HepG2 (cell line): ENCODE measurements at regions not wholly inside any gene's neighbourhood (a gene's known extent, or its start where the extent isn't known, plus 50 kb on each side); places are given as distances from the start of the nearest gene placed in this dataset.

ENCODE experiments used
- ATF1 ChIP-seq: IDR thresholded peaks from 2 replicates; pipeline ENCODE4 v1.6.1; 2016; ENCODE audit warnings: mild to moderate bottlenecking, control low read depth
- ATRX ChIP-seq: sonication (generic); formaldehyde crosslinking; IDR thresholded peaks from 2 replicates; pipeline ENCODE4 v1.4.0; 2020; ENCODE audit warnings: missing genetic modification reagents, borderline replicate concordance
- CREM ChIP-seq, 2 experiments: sonication (generic) in 1 of 2; formaldehyde crosslinking in 1 of 2; IDR thresholded peaks; 2 replicates each; pipeline versions ENCODE4 v1.4.0 to v1.6.1; 2016 to 2020; ENCODE audit warnings: antibody characterized with exemption in 1 of 2, mild to moderate bottlenecking in 1 of 2, missing genetic modification reagents in 1 of 2
- FOXJ3 ChIP-seq: sonication (generic); formaldehyde crosslinking; IDR thresholded peaks from 2 replicates; pipeline ENCODE4 v1.4.0; 2020; ENCODE audit warnings: missing genetic modification reagents, mild to moderate bottlenecking, borderline replicate concordance
- HNRNPK ChIP-seq: fragments of 200-400 bp; formaldehyde crosslinking; IDR thresholded peaks from 2 replicates; pipeline ENCODE4 v1.6.1; 2018; ENCODE audit warnings: low read length, low read depth, moderate library complexity, mild to moderate bottlenecking; ENCODE audit not compliant: poor library complexity, severe bottlenecking
- KLF13 ChIP-seq: sonication (generic); formaldehyde crosslinking; IDR thresholded peaks from 2 replicates; pipeline ENCODE4 v1.4.0; 2020; ENCODE audit warnings: mild to moderate bottlenecking, missing genetic modification reagents
- NR2F1 ChIP-seq, 2 experiments: fragments of 450-650 bp in 1 of 2; formaldehyde crosslinking in 1 of 2; IDR thresholded peaks; 2 replicates each; pipeline versions ENCODE4 v1.5.0 to v1.6.1; 2016 to 2020; ENCODE audit warnings: mild to moderate bottlenecking in 1 of 2, missing compliant biosample characterization in 1 of 2, missing genetic modification reagents in 1 of 2, moderate library complexity in 1 of 2
- ZBTB8A ChIP-seq: sonication (generic); formaldehyde crosslinking; IDR thresholded peaks from 2 replicates; pipeline ENCODE4 v1.4.0; 2020; ENCODE audit warnings: mild to moderate bottlenecking, low read depth, missing genetic modification reagents, borderline replicate concordance
- TF ChIP-seq, protein P1 (sequence below): sonication (generic); formaldehyde crosslinking; IDR thresholded peaks from 2 replicates; pipeline ENCODE4 v1.5.0; 2020; ENCODE audit warnings: missing genetic modification reagents
- TF ChIP-seq, protein P2 (sequence below), 2 experiments: IDR thresholded peaks; 2 replicates each; pipeline ENCODE4 v1.6.1; 2011 to 2012; ENCODE audit warnings: low read length in 2 of 2, borderline replicate concordance in 1 of 2, low read depth in 1 of 2, mild to moderate bottlenecking in 1 of 2, moderate library complexity in 1 of 2
- TF ChIP-seq, protein P3 (sequence below): sonication (generic); formaldehyde crosslinking; IDR thresholded peaks from 2 replicates; pipeline ENCODE4 v1.5.0; 2020; ENCODE audit warnings: mild to moderate bottlenecking, missing genetic modification reagents, moderate library complexity

DNA sequence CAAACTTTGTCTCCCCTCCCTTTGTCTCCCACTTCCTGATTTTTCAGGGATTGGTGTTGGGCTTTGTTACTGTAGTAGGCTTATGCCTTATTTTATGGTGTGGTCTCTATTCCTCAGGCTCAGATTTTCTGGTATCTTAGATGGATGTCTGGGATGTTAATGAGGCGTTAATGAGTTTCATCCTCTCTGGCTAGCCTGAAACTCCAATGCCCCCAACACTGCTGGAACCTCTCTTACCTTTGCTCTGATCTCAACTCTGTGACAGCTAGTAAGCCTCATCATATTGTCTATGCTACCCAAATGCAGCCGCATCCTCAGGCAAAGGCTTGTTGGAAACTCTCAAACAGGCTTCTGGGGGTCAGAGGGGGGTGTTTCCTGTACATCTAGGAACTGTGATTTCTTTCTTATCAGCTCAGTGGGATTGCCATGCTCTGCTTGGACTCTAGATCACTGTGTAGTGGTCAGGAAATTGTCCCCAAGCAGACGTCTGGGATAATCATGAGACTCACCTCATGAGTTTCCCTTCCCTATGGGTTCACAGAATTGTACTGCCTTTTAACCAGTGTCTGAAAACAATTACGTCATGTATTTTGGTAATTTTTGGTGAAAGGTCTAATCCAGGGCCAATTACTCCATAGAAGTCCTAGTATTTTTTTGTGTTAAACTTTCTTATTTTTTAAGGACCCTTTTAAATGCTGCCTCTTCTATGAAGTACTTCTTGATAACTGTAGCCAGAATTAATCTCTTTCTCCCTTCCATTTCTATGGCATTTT, 88.8 kb upstream of the TRPC7 start:
- TF ChIP-seq ATRX (CRISPR knock-in tag) (no peak), KLF13 (no peak), ZBTB8A (CRISPR knock-in tag) (no peak), ATF1 (CRISPR knock-in tag) (no peak), HNRNPK (no peak), CREM (IDR thresholded peaks at IDR 0.05) (no peak), CREM (CRISPR knock-in tag; IDR thresholded peaks at IDR 0.05) (no peak), NR2F1 (CRISPR knock-in tag; IDR thresholded peaks at IDR 0.05) (no peak), FOXJ3 (no peak)
- TF ChIP-seq, protein P1, sequence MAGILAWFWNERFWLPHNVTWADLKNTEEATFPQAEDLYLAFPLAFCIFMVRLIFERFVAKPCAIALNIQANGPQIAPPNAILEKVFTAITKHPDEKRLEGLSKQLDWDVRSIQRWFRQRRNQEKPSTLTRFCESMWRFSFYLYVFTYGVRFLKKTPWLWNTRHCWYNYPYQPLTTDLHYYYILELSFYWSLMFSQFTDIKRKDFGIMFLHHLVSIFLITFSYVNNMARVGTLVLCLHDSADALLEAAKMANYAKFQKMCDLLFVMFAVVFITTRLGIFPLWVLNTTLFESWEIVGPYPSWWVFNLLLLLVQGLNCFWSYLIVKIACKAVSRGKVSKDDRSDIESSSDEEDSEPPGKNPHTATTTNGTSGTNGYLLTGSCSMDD (CRISPR knock-in tag): no peak
- TF ChIP-seq, protein P2, sequence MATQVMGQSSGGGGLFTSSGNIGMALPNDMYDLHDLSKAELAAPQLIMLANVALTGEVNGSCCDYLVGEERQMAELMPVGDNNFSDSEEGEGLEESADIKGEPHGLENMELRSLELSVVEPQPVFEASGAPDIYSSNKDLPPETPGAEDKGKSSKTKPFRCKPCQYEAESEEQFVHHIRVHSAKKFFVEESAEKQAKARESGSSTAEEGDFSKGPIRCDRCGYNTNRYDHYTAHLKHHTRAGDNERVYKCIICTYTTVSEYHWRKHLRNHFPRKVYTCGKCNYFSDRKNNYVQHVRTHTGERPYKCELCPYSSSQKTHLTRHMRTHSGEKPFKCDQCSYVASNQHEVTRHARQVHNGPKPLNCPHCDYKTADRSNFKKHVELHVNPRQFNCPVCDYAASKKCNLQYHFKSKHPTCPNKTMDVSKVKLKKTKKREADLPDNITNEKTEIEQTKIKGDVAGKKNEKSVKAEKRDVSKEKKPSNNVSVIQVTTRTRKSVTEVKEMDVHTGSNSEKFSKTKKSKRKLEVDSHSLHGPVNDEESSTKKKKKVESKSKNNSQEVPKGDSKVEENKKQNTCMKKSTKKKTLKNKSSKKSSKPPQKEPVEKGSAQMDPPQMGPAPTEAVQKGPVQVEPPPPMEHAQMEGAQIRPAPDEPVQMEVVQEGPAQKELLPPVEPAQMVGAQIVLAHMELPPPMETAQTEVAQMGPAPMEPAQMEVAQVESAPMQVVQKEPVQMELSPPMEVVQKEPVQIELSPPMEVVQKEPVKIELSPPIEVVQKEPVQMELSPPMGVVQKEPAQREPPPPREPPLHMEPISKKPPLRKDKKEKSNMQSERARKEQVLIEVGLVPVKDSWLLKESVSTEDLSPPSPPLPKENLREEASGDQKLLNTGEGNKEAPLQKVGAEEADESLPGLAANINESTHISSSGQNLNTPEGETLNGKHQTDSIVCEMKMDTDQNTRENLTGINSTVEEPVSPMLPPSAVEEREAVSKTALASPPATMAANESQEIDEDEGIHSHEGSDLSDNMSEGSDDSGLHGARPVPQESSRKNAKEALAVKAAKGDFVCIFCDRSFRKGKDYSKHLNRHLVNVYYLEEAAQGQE (IDR thresholded peaks at IDR 0.05; ENCODE audit: borderline replicate concordance in 1 of 2, low read depth in 1 of 2, low read length in 2 of 2): no peak
- TF ChIP-seq, protein P3, sequence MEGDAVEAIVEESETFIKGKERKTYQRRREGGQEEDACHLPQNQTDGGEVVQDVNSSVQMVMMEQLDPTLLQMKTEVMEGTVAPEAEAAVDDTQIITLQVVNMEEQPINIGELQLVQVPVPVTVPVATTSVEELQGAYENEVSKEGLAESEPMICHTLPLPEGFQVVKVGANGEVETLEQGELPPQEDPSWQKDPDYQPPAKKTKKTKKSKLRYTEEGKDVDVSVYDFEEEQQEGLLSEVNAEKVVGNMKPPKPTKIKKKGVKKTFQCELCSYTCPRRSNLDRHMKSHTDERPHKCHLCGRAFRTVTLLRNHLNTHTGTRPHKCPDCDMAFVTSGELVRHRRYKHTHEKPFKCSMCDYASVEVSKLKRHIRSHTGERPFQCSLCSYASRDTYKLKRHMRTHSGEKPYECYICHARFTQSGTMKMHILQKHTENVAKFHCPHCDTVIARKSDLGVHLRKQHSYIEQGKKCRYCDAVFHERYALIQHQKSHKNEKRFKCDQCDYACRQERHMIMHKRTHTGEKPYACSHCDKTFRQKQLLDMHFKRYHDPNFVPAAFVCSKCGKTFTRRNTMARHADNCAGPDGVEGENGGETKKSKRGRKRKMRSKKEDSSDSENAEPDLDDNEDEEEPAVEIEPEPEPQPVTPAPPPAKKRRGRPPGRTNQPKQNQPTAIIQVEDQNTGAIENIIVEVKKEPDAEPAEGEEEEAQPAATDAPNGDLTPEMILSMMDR: no peak
